ENCODE measurements at regions not wholly inside any gene's neighbourhood (a gene's known extent, or its start where the extent isn't known, plus 50 kb on each side); places are given as distances from the start of the nearest gene placed in this dataset.
"Not testable (repeated sequence)": the region's sequence is repeated elsewhere in the genome, so short reads cannot be mapped to it uniquely, and the experiment has no call there.

DNA sequence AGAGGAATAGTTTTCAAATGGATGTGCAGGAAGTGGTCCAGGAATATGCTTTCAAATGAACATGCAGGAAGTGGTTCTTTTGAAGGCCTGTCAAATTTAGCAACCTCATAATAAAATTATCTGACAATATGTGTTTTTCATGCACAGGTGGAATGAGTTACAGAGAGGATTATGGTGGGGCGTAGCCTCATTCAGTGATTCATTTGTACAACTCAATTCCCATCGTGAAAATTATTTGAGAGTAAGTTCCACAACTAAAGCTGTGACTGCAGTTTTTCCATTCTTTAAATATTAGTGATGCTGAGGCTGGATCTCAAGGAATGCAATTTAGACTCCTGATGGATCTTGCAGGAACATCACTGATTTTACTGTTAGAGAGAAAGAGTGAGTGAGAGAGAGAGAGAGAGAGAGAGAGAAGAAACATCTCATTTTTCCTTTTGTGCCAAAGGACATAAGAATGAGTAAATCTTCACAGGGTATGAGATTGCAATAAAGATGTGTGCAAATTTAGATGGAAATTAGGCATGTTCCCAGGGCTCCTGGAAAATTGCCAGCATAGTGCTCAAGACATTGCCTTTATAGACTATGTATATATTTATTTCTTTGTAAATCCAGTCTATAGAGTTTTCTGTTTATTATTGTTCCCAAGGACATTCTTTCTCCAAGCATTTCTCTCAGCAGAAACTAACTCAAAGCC lies 394.9 kb upstream of the ZEB2 start:
- Histone ChIP-seq H3K4me3 (ENCODE audit: low read depth, low read length) (no peak overlapping the region), H3K27me3 (ENCODE audit: control insufficient read depth, insufficient read depth, low read length) (no peaks in the 10 kb centered on the region), H3K36me3 (ENCODE audit: control insufficient read depth, insufficient read depth, low read length) (no peaks in the 10 kb centered on the region)
- FAIRE-seq (no peak), DNase-seq (ENCODE audit: low read depth) (no peak)
- TF ChIP-seq CTCF (IDR thresholded peaks at IDR 0.05; ENCODE audit: insufficient read depth, low read length, severe bottlenecking) = no peak

DNA sequence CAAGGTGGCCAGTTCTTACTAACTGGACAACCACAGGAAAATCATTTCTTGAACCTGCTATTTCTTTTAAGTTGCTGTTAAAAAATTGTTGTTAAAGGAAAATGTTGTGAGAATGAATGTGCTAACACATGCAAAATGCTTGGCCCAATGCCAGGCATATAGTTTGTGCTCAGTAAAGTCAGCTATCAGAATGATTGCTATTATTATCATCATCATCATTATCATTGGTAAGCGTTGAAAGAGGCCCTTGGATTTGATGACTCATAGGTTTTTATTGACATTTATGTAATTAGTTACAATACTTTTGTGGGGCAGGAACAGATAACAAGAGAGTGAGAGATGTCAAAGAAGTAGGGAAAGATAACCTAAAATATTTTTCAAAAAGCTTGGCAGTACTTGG lies 394.2 kb upstream of the ZEB2 start:
- DNase-seq (ENCODE audit: low read depth) = peak; percentile 1
- no peaks in the 10 kb centered on the region for H3K27me3 ChIP-seq (ENCODE audit: control insufficient read depth, insufficient read depth, low read length)
- no peak overlapping the region for H3K4me3 ChIP-seq (ENCODE audit: low read depth, low read length)
- no peaks in the 10 kb centered on the region for H3K36me3 ChIP-seq (ENCODE audit: control insufficient read depth, insufficient read depth, low read length)
- FAIRE-seq = no peak
- no peak for TF ChIP-seq CTCF (IDR thresholded peaks at IDR 0.05; ENCODE audit: insufficient read depth, low read length, severe bottlenecking)

DNA sequence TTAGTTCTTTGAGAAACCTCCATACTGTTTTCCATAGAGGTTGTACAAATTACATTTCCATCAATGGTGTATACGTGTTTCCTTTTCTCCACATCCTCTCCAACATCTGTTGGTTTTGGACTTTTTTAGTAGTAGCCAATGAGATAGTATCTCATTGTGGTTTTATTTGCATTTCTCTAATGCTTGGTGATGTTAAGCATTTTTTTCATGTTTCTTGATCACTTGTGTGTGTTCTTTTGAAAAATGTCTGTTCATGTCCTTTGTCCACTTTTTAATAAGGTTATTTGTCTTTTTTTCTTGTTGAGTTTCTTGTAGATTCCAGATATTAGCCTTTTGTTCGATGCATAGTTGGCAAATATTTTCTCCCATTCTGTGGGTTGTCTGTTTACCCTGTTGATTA lies 392.3 kb upstream of the ZEB2 start:
- FAIRE-seq = no peak
- H3K36me3 ChIP-seq (ENCODE audit: control insufficient read depth, insufficient read depth, low read length) = no peaks in the 10 kb centered on the region
- no peak overlapping the region for H3K4me3 ChIP-seq (ENCODE audit: low read depth, low read length)
- no peak for TF ChIP-seq CTCF (IDR thresholded peaks at IDR 0.05; ENCODE audit: insufficient read depth, low read length, severe bottlenecking)
- no peaks in the 10 kb centered on the region for H3K27me3 ChIP-seq (ENCODE audit: control insufficient read depth, insufficient read depth, low read length)
- DNase-seq (ENCODE audit: low read depth) = no peak

GRCh38 chr2:144905956-144906355 lies 386.0 kb upstream of the ZEB2 start:
- no peak for TF ChIP-seq CTCF (IDR thresholded peaks at IDR 0.05; ENCODE audit: insufficient read depth, low read length, severe bottlenecking)

GRCh38 chr2:144904612-144905011 lies 384.7 kb upstream of the ZEB2 start:
- FAIRE-seq = no peak
- no peak overlapping the region for H3K4me3 ChIP-seq (ENCODE audit: low read depth, low read length)
- TF ChIP-seq CTCF (IDR thresholded peaks at IDR 0.05; ENCODE audit: insufficient read depth, low read length, severe bottlenecking) = no peak
- no peaks in the 10 kb centered on the region for H3K36me3 ChIP-seq (ENCODE audit: control insufficient read depth, insufficient read depth, low read length)
- DNase-seq (ENCODE audit: low read depth) = no peak
- H3K27me3 ChIP-seq (ENCODE audit: control insufficient read depth, insufficient read depth, low read length) = no peaks in the 10 kb centered on the region

More at GRCh38 chr2:144905956-144906355, 386.0 kb upstream of the ZEB2 start:
- no peak for DNase-seq (ENCODE audit: low read depth)
- H3K27me3 ChIP-seq (ENCODE audit: control insufficient read depth, insufficient read depth, low read length) = no peaks in the 10 kb centered on the region
- H3K36me3 ChIP-seq (ENCODE audit: control insufficient read depth, insufficient read depth, low read length) = no peaks in the 10 kb centered on the region
- no peak for FAIRE-seq
- no peak overlapping the region for H3K4me3 ChIP-seq (ENCODE audit: low read depth, low read length)

- not testable (repeated sequence) for H3K4me3 ChIP-seq (ENCODE audit: low read depth, low read length); FAIRE-seq; H3K27me3 ChIP-seq (ENCODE audit: control insufficient read depth, insufficient read depth, low read length); H3K36me3 ChIP-seq (ENCODE audit: control insufficient read depth, insufficient read depth, low read length); DNase-seq (ENCODE audit: low read depth)
Measured at GRCh38 chr2:144903045-144903444, 383.1 kb upstream of the ZEB2 start.

DNA sequence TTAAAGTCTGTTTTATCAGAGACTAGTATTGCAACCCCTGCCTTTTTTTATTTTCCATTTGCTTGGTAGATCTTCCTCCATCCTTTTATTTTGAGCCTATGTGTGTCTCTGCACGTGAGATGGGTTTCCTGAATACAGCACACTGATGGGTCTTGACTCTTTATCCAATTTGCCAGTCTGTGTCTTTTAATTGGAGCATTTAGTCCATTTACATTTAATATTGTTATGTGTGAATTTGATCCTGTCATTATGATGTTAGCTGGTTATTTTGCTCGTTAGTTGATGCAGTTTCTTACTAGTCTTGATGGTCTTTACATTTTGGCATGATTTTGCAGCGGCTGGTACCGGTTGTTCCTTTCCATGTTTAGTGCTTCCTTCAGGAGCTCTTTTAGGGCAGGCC lies 381.5 kb upstream of the ZEB2 start:
- H3K36me3 ChIP-seq (ENCODE audit: control insufficient read depth, insufficient read depth, low read length); H3K27me3 ChIP-seq (ENCODE audit: control insufficient read depth, insufficient read depth, low read length); FAIRE-seq; DNase-seq (ENCODE audit: low read depth); H3K4me3 ChIP-seq (ENCODE audit: low read depth, low read length): not testable (repeated sequence)

Data from bronchial epithelial cell (primary cell).